H1 (cell line): ENCODE measurements at regions not wholly inside any gene's neighbourhood (a gene's known extent, or its start where the extent isn't known, plus 50 kb on each side); places are given as distances from the start of the nearest gene placed in this dataset.
"Not testable (repeated sequence)": the region's sequence is repeated elsewhere in the genome, so short reads cannot be mapped to it uniquely, and the experiment has no call there.

Experiments
- CTCF ChIA-PET: fragments of 300-600 bp; sonication (Branson Sonifier 250); formaldehyde crosslinking; loops from one replicate; lab custom pipeline; 2021; ENCODE audit not compliant: partially characterized antibody; lab: Charles Lee
- POLR2A ChIA-PET: fragments of 300-600 bp; sonication (Branson Sonifier 250); formaldehyde crosslinking; loops from one replicate; lab custom pipeline; 2021; ENCODE audit warnings: inconsistent platforms; ENCODE audit not compliant: partially characterized antibody; lab: Charles Lee
- DNase-seq, 2 experiments: peaks; one replicate each; pipeline versions ENCODE4 v3.0.0 to v3.0.0-alpha.2; 2010 to 2022; ENCODE audit warnings: low spot score in 2 of 2, low read depth in 1 of 2, mixed read lengths in 1 of 2
- FAIRE-seq: peaks from 2 replicates; lab custom pipeline; 2011; peaks lifted over from hg19 to GRCh38; lab: Jason Lieb, UNC
- H2AFZ ChIP-seq: 2 replicates; pipeline ENCODE4 v1.8.1; 2012; ENCODE audit warnings: low read length, inconsistent platforms
- H2AK5ac ChIP-seq: 2 replicates; pipeline ENCODE4 v1.6.1; 2013; ENCODE audit warnings: low read depth, low read length
- H2BK120ac ChIP-seq: replicated peaks from 2 replicates; pipeline ENCODE3; 2013; ENCODE audit warnings: low read depth, low read length, inconsistent platforms
- H2BK12ac ChIP-seq: 2 replicates; pipeline ENCODE4 v1.6.1; 2013; ENCODE audit warnings: low read depth, low read length
- H2BK15ac ChIP-seq: 2 replicates; pipeline ENCODE4 v1.6.1; 2013; ENCODE audit warnings: low read length
- H2BK20ac ChIP-seq: 2 replicates; pipeline ENCODE4 v1.6.1; 2013; ENCODE audit warnings: low read length
- H2BK5ac ChIP-seq: 2 replicates; pipeline ENCODE4 v1.6.1; 2013; ENCODE audit warnings: low read depth, low read length
- H3K14ac ChIP-seq: 2 replicates; pipeline ENCODE4 v1.6.1; 2013; ENCODE audit warnings: inconsistent platforms; ENCODE audit not compliant: insufficient read length
- H3K18ac ChIP-seq: 2 replicates; pipeline ENCODE4 v1.6.1; 2013; ENCODE audit warnings: low read length; ENCODE audit errors: extremely low read depth
- H3K23ac ChIP-seq: 2 replicates; pipeline ENCODE4 v1.6.1; 2013; ENCODE audit warnings: inconsistent platforms; ENCODE audit not compliant: insufficient read length
- H3K23me2 ChIP-seq: 2 replicates; pipeline ENCODE4 v1.6.1; 2013; ENCODE audit warnings: low read depth, low read length
- H3K27ac ChIP-seq: 2 replicates; pipeline ENCODE4 v1.6.1; 2011; ENCODE audit warnings: low read depth, low read length, inconsistent platforms
- H3K27me3 ChIP-seq, 4 experiments: replicated peaks in 1 of 4; 1 replicate in 1 of 4; 2 replicates in 3 of 4; pipeline versions ENCODE4 v1.6.1 to v1.8.1; 2011 to 2013; ENCODE audit warnings: low read length in 3 of 4, mild to moderate bottlenecking in 3 of 4, inconsistent platforms in 2 of 4, mixed read lengths in 2 of 4, moderate library complexity in 1 of 4; ENCODE audit not compliant: control insufficient read depth in 3 of 4, insufficient read depth in 3 of 4; ENCODE audit errors: extremely low read depth in 1 of 4
- H3K36me3 ChIP-seq, 4 experiments: 2 replicates each; pipeline versions ENCODE4 v1.6.1 to v1.8.1; 2011 to 2013; ENCODE audit warnings: mild to moderate bottlenecking in 4 of 4, low read length in 3 of 4, moderate library complexity in 2 of 4, control low read depth in 1 of 4, inconsistent platforms in 1 of 4; ENCODE audit not compliant: insufficient read depth in 4 of 4, control insufficient read depth in 2 of 4
- H3K4ac ChIP-seq: replicated peaks from 2 replicates; pipeline ENCODE3; 2013; ENCODE audit warnings: low read length, low read depth, mixed read lengths, inconsistent platforms; ENCODE audit not compliant: insufficient read length
- H3K4me1 ChIP-seq, 4 experiments: replicated peaks in 1 of 4; 1 replicate in 1 of 4; 2 replicates in 3 of 4; pipeline versions ENCODE4 v1.6.1 to v1.8.1; 2011 to 2013; ENCODE audit warnings: low read length in 3 of 4, inconsistent platforms in 2 of 4, mixed read lengths in 1 of 4; ENCODE audit not compliant: insufficient read depth in 4 of 4, control insufficient read depth in 3 of 4
- H3K4me2 ChIP-seq, 2 experiments: 2 replicates each; pipeline versions ENCODE4 v1.6.1 to v1.8.1; 2011 to 2013; ENCODE audit warnings: low read depth in 2 of 2, low read length in 2 of 2, control low read depth in 1 of 2, inconsistent platforms in 1 of 2, mild to moderate bottlenecking in 1 of 2; ENCODE audit not compliant: insufficient read depth in 1 of 2
- H3K4me3 ChIP-seq, 4 experiments: fragments of 200-600, 300-600 bp in 1 of 4; sonication (generic), shearing (Covaris generic), sonication (Bioruptor Twin) in 1 of 4; 2 replicates each; pipeline versions ENCODE4 v1.5.1 to v1.8.1; 2011 to 2016; ENCODE audit warnings: low read length in 4 of 4, low read depth in 3 of 4, control low read depth in 2 of 4, inconsistent platforms in 2 of 4, mild to moderate bottlenecking in 2 of 4, mixed read lengths in 1 of 4, moderate library complexity in 1 of 4; ENCODE audit not compliant: insufficient read depth in 2 of 4; ENCODE audit errors: extremely low read depth in 1 of 4
- H3K56ac ChIP-seq: replicated peaks from 2 replicates; pipeline ENCODE3; 2013; ENCODE audit warnings: low read depth, mild to moderate bottlenecking, mixed read lengths, low read length, inconsistent platforms; ENCODE audit not compliant: insufficient read length
- H3K79me1 ChIP-seq: 2 replicates; pipeline ENCODE4 v1.6.1; 2013; ENCODE audit warnings: low read depth, low read length, control low read depth
- H3K79me2 ChIP-seq, 2 experiments: 2 replicates each; pipeline versions ENCODE4 v1.6.1 to v1.8.1; 2012 to 2013; ENCODE audit warnings: low read length in 2 of 2, mild to moderate bottlenecking in 2 of 2, inconsistent platforms in 1 of 2; ENCODE audit not compliant: insufficient read depth in 2 of 2, control insufficient read depth in 1 of 2
- H3K9ac ChIP-seq, 4 experiments: replicated peaks in 1 of 4; 1 replicate in 1 of 4; 2 replicates in 3 of 4; pipeline versions ENCODE4 v1.6.1 to v1.8.1; 2011 to 2013; ENCODE audit warnings: low read depth in 3 of 4, low read length in 3 of 4, control low read depth in 2 of 4, mild to moderate bottlenecking in 2 of 4, moderate library complexity in 2 of 4, inconsistent platforms in 1 of 4; ENCODE audit errors: extremely low read depth in 1 of 4
- H3K9me3 ChIP-seq, 2 experiments: 2 replicates each; pipeline versions ENCODE4 v1.6.1 to v1.8.1; 2012 to 2013; ENCODE audit warnings: mild to moderate bottlenecking in 2 of 2, moderate library complexity in 2 of 2, control low read depth in 1 of 2, inconsistent platforms in 1 of 2, low read depth in 1 of 2, low read length in 1 of 2, mixed read lengths in 1 of 2; ENCODE audit not compliant: insufficient read depth in 2 of 2
- H4K20me1 ChIP-seq, 2 experiments: replicated peaks in 1 of 2; 2 replicates each; pipeline versions ENCODE3 to v1.8.1; 2011 to 2013; ENCODE audit warnings: inconsistent platforms in 2 of 2, low read length in 2 of 2, mild to moderate bottlenecking in 1 of 2; ENCODE audit not compliant: insufficient read depth in 2 of 2, control insufficient read depth in 1 of 2
- H4K5ac ChIP-seq: 2 replicates; pipeline ENCODE4 v1.6.1; 2013; ENCODE audit warnings: low read length, low read depth, mixed read lengths, inconsistent platforms; ENCODE audit not compliant: insufficient read length
- H4K8ac ChIP-seq: 2 replicates; pipeline ENCODE4 v1.8.0; 2013; ENCODE audit warnings: mild to moderate bottlenecking, moderate library complexity, low read length, inconsistent platforms; ENCODE audit not compliant: insufficient read depth; ENCODE audit errors: extremely low read depth
- H4K91ac ChIP-seq: replicated peaks from 2 replicates; pipeline ENCODE3; 2013; ENCODE audit warnings: low read length, mixed read lengths, inconsistent platforms; ENCODE audit not compliant: insufficient read length
- whole genome bisulfite sequencing, 2 experiments: shearing (Covaris generic) in 1 of 2; methylation state at CpG; one replicate each; pipeline versions ENCODE4 v1.1.6 to v1.1.7; 2013 to 2015; ENCODE audit warnings: low lambda C conversion rate in 2 of 2, mixed read lengths in 2 of 2, inconsistent platforms in 1 of 2, low coverage in 1 of 2, missing lambda C conversion rate in 1 of 2; ENCODE audit not compliant: insufficient replicate concordance in 2 of 2, insufficient coverage in 1 of 2, insufficient read length in 1 of 2; ENCODE audit errors: extremely low coverage in 1 of 2, missing lambda C conversion rate in 1 of 2; 5-methylcytosine and 5-hydroxymethylcytosine counted together

GRCh38 chr9:40174035-40174434 is 818.6 kb downstream of the SPATA31A1 start:
- H2BK120ac ChIP-seq, H3K4ac ChIP-seq, H3K36me3 ChIP-seq, H3K27me3 ChIP-seq, CTCF ChIA-PET, H4K5ac ChIP-seq, H3K27ac ChIP-seq, H3K4me2 ChIP-seq, H2AK5ac ChIP-seq, DNase-seq, H3K23me2 ChIP-seq, H2BK12ac ChIP-seq, H3K14ac ChIP-seq, H3K79me1 ChIP-seq, H2BK5ac ChIP-seq, POLR2A ChIA-PET, H3K4me3 ChIP-seq, H3K18ac ChIP-seq, H4K91ac ChIP-seq, H3K9ac ChIP-seq, H2BK15ac ChIP-seq, H2AFZ ChIP-seq, H3K9me3 ChIP-seq, FAIRE-seq, H3K4me1 ChIP-seq, H3K79me2 ChIP-seq, H3K23ac ChIP-seq, H3K56ac ChIP-seq, H2BK20ac ChIP-seq, H4K8ac ChIP-seq, H4K20me1 ChIP-seq: not testable (repeated sequence)
- WGBS, 2 experiments = no CpG with 5 or more reads among the region's 4 CpGs

DNA sequence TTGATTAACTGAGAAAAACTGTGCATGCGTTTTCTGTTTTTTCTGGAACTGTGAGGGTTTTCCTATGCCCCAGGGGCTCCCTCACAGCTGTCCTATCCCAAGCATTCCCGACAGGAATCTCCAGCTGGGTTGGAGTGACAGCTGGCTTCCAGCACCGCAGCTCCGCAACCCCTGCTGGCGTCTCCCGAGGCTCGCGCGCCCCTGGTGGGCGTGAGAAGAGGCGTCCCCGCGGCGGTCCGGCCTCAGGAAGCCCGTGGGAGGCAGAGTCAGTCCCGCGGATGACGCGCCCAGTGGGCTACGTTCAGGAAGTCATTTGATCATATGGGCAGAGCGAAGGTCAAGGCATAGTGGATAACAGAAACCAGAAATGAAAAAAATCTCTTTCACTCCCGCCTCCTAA is 821.9 kb downstream of the SPATA31A1 start:
- H4K91ac ChIP-seq, H2AFZ ChIP-seq, FAIRE-seq, H4K8ac ChIP-seq, H3K79me2 ChIP-seq, H4K20me1 ChIP-seq, H3K56ac ChIP-seq, H3K4me1 ChIP-seq, H3K9ac ChIP-seq, H2BK5ac ChIP-seq, H3K4me2 ChIP-seq, POLR2A ChIA-PET, H3K9me3 ChIP-seq, H3K14ac ChIP-seq, H2BK120ac ChIP-seq, DNase-seq, H3K4me3 ChIP-seq, H2AK5ac ChIP-seq, H3K79me1 ChIP-seq, H3K18ac ChIP-seq, CTCF ChIA-PET, H3K23ac ChIP-seq, H3K27ac ChIP-seq, H3K23me2 ChIP-seq, H2BK20ac ChIP-seq, H4K5ac ChIP-seq, H3K4ac ChIP-seq, H2BK12ac ChIP-seq, H3K36me3 ChIP-seq, H2BK15ac ChIP-seq, H3K27me3 ChIP-seq: not testable (repeated sequence)
- 33% methylated on average over 2 of the region's 23 CpGs; no CpG with 5 or more reads in 1 of the 2 experiments for WGBS, 2 experiments
